Stimulated activated effector memory CD8-positive, alpha-beta T cell treated with anti-CD3 and anti-CD28 coated beads, Interleukin-12 subunit alpha, Interleukin-12 subunit beta, amount 100 ng/mL, for 72 hours (primary cell): ENCODE measurements at regions not wholly inside any gene's neighbourhood (a gene's known extent, or its start where the extent isn't known, plus 50 kb on each side); places are given as distances from the start of the nearest gene placed in this dataset.
"Not testable (repeated sequence)": the region's sequence is repeated elsewhere in the genome, so short reads cannot be mapped to it uniquely, and the experiment has no call there.

ENCODE experiments used
- ATAC-seq: fragments of 150-1000 bp; cut with Tn5 transposase; 2 replicates; pipeline ENCODE4 v1.10.0; 2021
- DNase-seq, 2 donors: peaks; one replicate each; pipeline ENCODE4 v3.0.0; 2021 to 2022; ENCODE audit warnings: low spot score in 2 of 2
- H3K27ac Mint-ChIP-seq: one replicate; pipeline ENCODE4 v1.8.0; 2022; ENCODE audit warnings: mild to moderate bottlenecking, mixed read lengths
- H3K36me3 Mint-ChIP-seq: one replicate; pipeline ENCODE4 v1.8.0; 2022; ENCODE audit warnings: mild to moderate bottlenecking, mixed read lengths
- H3K4me1 Mint-ChIP-seq: one replicate; pipeline ENCODE4 v1.8.0; 2022; ENCODE audit warnings: mixed read lengths
- H3K4me3 Mint-ChIP-seq: one replicate; pipeline ENCODE4 v1.8.0; 2022; ENCODE audit warnings: mild to moderate bottlenecking, mixed read lengths
- H3K9me3 Mint-ChIP-seq: one replicate; pipeline ENCODE4 v1.8.0; 2022; ENCODE audit warnings: mixed read lengths

DNA sequence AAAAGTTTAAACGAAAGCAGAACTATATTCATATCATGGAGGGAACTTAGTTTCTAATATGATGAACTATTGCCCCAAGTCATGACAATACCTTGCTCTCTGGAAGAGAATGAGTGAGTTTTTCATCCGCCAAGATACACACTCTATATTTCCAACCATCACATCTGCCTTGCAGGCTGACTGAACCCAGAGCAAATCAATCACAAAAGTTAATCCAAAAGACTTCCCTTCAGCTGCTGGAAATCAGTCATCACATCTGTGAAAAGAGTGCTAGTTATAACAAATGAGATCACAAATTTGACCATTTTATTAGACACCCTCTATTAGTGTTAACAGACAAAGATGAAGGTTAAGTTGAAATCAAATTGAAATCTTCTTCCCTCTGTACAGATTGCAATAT, 261.7 kb upstream of the PRKCQ start:
- ATAC-seq: no peak
- DNase-seq: no peak
- no peaks in the 10 kb centered on the region for H3K36me3 Mint-ChIP-seq
- H3K27ac Mint-ChIP-seq: no peak overlapping the region
- no peaks in the 10 kb centered on the region for H3K9me3 Mint-ChIP-seq
- peaks cover 17% of the 10 kb centered on the region for H3K4me1 Mint-ChIP-seq
- no peak overlapping the region for H3K4me3 Mint-ChIP-seq

DNA sequence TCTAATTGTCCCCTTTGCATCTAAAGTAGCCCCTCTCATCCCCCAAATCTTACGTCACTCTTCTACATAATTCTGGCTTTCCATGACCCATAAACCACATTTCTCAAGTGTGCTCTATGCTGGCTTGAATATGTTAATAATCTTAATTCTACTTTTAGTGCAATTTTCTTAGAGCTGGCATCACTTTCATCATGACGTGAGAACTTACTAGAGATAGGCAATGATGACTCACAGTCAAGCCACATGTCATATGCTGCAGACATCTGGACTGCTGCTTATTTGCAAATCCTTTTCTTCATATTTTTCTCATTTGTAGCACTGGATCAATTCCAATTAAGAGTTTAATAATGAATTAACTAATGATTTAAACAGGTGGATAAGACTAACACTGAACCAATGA, 260.7 kb upstream of the PRKCQ start:
- DNase-seq (no peak), ATAC-seq (peak; percentile 78)
- Mint-ChIP-seq H3K27ac (no peak overlapping the region), H3K4me1 (peaks cover 17% of the 10 kb centered on the region), H3K4me3 (no peak overlapping the region), H3K36me3 (no peaks in the 10 kb centered on the region), H3K9me3 (no peaks in the 10 kb centered on the region)

DNA sequence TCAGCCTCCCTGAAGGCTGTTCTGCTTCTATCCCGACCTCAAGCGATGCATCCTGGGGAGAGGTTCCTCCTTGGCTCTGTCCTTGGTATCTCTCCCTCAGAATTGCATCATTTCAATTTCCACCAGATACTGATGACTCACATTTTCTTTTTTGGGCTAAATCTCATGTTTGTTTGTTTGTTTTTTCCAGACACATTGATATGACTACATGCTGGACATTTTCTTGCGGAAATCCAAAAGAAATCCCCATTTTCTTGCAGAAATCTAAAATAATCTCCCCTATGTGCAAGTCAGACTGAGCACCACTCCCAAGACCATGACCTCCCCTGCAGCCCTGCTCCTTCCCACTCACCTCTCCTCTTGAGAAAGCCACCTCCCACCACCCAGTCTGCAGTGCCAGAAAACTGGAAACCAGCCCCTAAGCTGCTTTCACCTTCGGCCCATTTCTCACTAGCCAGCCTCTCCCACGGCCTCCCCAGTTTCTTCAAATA, 260.2 kb upstream of the PRKCQ start:
- DNase-seq (no peak), ATAC-seq (no peak)
- H3K27ac Mint-ChIP-seq: no peak overlapping the region

DNA sequence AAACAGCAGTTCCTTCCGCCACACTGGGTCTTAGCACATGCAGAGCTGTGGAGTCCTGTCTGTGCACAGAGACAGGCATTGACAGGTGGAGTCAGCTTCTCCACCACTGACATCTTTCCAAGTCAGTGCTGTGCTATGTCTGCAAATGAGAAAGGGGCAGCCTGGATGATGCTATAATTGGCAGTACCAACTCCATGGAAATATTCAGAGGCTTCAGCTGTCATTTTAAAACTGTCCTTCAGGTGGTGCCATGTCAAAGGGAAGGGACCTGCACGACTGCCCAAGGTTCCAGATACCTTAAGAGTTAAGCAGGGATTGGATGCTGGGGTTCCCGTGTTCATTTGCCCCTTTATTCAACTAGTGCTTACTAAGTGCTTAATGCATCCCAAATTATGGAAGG, 258.0 kb upstream of the PRKCQ start:
- Mint-ChIP-seq H3K4me1 (peaks cover 11% of the 10 kb centered on the region), H3K4me3 (no peak overlapping the region), H3K9me3 (no peaks in the 10 kb centered on the region), H3K36me3 (no peaks in the 10 kb centered on the region), H3K27ac (no peak overlapping the region)
- ATAC-seq: peak; percentile 57
- no peak for DNase-seq

More for the DNA sequence above, 260.2 kb upstream of the PRKCQ start:
- H3K4me1 Mint-ChIP-seq: peaks cover 17% of the 10 kb centered on the region
- no peaks in the 10 kb centered on the region for H3K9me3 Mint-ChIP-seq
- no peak overlapping the region for H3K4me3 Mint-ChIP-seq
- no peaks in the 10 kb centered on the region for H3K36me3 Mint-ChIP-seq

DNA sequence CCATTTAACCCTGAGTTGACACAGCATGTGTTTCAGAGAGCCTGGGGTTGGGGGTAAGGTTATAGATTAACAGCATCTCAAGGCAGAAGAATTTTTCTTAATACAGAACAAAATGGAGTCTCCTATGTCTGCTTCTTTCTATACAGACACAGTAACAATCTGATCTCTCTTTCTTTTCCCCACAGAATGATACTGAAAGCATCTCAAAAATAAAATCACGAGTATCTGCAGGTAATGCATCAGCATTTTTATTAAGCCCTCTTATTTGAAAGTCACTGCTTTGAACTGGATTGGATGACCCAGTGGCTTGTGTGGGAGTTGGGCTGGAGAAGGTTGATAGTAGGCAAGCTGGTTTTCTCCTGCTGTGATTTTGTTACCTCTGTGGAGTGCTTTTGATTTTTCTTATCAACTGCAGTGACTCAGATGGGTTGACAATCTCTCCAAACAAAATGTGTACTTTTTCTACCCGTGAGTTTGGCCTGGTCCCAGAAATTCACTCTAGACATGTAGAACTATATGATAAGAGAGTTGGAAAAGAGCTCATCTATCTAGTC, 253.5 kb upstream of the PRKCQ start:
- H3K9me3 Mint-ChIP-seq: no peaks in the 10 kb centered on the region
- no peak for ATAC-seq
- no peaks in the 10 kb centered on the region for H3K4me1 Mint-ChIP-seq
- no peak overlapping the region for H3K27ac Mint-ChIP-seq
- H3K36me3 Mint-ChIP-seq: no peaks in the 10 kb centered on the region
- H3K4me3 Mint-ChIP-seq: no peak overlapping the region
- DNase-seq: no peak

DNA sequence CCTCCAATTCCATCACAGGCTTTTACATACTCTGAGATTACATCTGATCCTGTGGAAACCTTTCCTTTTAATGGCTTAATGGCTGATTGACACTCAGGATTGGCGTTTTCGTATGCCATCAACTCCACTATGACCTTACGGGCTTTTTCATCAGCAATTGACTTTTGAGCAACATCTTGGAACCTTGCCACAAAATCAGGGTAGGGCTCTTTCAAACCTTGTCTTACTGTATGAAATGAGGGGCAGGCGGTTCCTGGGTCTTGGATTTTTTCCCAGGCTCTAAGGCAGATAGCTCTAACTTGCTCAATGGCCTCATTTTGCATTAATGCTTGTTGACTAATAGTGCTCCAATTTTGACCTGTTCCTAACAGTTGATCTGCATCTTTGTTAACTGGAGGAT, 250.9 kb upstream of the PRKCQ start:
- H3K27ac Mint-ChIP-seq, H3K36me3 Mint-ChIP-seq, ATAC-seq, H3K9me3 Mint-ChIP-seq, H3K4me3 Mint-ChIP-seq, DNase-seq, H3K4me1 Mint-ChIP-seq: not testable (repeated sequence)

DNA sequence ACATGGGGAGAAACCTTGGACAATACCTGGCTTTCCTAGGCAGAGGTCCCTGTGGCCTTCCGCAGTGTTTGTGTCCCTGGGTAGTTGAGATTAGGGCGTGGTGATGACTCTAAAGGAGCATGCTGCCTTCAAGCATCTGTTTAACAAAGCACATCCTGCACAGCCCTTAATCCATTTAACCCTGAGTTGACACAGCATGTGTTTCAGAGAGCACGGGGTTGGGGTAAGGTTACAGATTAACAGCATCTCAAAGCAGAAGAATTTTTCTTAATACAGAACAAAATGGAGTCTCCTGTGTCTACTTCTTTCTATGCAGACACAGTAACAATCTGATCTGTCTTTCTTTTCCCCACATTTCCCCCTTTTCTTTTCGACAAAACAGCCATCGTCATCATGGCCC, 244.7 kb upstream of the PRKCQ start:
- H3K4me3 Mint-ChIP-seq, ATAC-seq: not testable (repeated sequence)

DNA sequence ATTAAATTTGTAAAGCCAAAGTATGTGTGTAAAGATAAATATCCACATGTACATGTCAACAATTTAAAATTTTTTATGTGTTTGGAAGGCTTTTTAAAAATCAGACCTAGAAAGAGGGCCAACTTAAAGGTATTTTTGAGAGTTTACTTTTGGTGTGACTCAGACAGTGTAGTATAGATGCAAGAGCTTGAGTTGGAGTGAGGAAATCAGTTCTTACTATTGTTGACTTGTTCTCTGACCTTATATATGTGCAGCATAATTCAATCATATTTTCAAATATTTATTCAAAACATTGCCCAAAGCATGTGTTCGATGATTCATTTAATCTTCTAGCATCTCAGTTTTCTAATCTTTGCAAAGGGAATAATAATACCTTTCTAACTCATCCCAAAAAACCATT, 243.7 kb upstream of the PRKCQ start:
- no peaks in the 10 kb centered on the region for H3K36me3 Mint-ChIP-seq
- ATAC-seq: no peak
- no peak overlapping the region for H3K4me3 Mint-ChIP-seq
- DNase-seq: no peak
- H3K4me1 Mint-ChIP-seq: no peaks in the 10 kb centered on the region
- H3K27ac Mint-ChIP-seq: no peak overlapping the region
- H3K9me3 Mint-ChIP-seq: no peaks in the 10 kb centered on the region

More for the DNA sequence above, 244.7 kb upstream of the PRKCQ start:
- H3K36me3 Mint-ChIP-seq, DNase-seq, H3K4me1 Mint-ChIP-seq, H3K27ac Mint-ChIP-seq, H3K9me3 Mint-ChIP-seq: not testable (repeated sequence)

DNA sequence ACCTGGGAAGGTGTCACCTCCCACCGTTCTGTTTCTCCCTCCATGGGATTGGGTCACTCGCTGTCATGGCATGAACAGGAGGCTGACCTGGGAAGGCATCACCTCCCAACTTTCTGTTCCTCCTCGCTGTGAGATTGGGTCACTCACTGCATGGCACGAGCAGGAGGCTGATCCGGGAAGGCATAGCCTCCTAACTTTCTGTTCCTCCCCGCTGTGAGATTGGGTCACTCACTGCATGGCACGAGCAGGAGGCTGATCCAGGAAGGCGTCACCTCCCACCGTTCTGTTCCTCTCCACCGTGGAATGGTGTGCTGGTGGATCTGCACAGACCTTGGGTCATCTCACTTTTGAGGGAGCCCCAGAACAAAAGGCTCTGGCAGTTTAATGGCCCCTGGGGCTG, 239.2 kb upstream of the PRKCQ start:
- Mint-ChIP-seq H3K9me3 (no peaks in the 10 kb centered on the region), H3K36me3 (no peaks in the 10 kb centered on the region), H3K4me3 (no peak overlapping the region), H3K4me1 (no peaks in the 10 kb centered on the region), H3K27ac (no peak overlapping the region)
- no peak for DNase-seq
- ATAC-seq: no peak

DNA sequence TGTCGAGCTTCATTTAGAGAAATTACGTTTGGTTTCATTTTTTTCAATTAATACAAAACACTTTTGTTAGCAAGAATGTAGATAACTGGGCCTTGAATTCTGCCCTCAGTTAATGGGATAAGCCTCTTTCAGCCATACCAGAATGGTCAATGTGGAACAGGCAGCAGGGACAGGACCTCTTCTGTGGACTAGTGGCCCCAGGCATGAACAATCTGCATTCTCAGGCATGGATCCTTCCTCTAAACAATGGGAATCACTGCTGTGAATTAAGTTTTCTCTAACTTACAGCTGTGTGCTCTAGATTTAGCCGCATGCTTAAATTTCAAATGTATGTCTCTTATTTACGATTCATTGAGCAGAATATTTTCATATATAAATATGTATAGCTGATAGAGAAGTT, 237.7 kb upstream of the PRKCQ start:
- no peak overlapping the region for H3K27ac Mint-ChIP-seq
- H3K36me3 Mint-ChIP-seq: no peaks in the 10 kb centered on the region
- DNase-seq (no peak), ATAC-seq (no peak)
- no peak overlapping the region for H3K4me3 Mint-ChIP-seq
- no peaks in the 10 kb centered on the region for H3K4me1 Mint-ChIP-seq
- no peaks in the 10 kb centered on the region for H3K9me3 Mint-ChIP-seq

DNA sequence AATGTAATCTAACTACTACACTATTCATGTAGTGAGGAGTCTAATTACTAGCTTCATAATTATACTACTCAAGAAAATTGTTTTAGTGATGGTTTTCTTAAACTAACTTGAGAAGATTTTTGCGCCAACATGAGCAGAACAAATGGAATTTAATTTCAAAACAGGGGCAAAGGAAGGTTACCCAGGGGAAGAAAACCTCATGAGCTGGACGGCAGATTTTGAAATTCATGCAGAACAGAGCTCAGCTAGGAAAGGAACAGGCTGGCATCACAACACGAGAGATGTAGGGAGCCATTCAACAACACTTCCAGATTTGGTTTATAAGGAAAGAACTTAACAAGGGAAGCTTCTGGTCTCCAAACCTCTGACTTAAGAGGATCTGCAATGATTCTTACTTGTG, 235.3 kb upstream of the PRKCQ start:
- H3K27ac Mint-ChIP-seq: no peak overlapping the region

DNA sequence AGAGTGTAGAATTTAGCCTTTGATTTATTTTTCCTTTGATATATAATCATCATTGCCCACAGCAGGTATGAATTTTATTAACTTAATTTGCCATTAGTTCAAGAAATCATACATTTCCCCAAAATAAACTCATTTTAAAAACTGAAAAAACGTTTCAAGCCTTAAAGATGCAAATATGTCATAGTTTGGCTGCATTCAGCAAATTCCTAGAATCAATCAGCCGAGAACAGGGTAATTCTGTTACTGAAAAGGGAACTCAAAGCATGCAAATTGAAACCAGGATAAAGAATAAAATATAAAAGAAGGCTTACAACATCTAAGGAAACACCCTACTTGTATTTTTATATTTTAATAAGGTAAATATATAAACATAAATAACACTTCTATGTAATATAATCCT, 233.8 kb upstream of the PRKCQ start:
- no peak for ATAC-seq
- H3K9me3 Mint-ChIP-seq: peaks cover under 1% of the 10 kb centered on the region
- DNase-seq: no peak
- no peak overlapping the region for H3K27ac Mint-ChIP-seq
- no peaks in the 10 kb centered on the region for H3K4me1 Mint-ChIP-seq
- H3K36me3 Mint-ChIP-seq: no peaks in the 10 kb centered on the region
- H3K4me3 Mint-ChIP-seq: no peak overlapping the region

More for the DNA sequence above, 235.3 kb upstream of the PRKCQ start:
- no peaks in the 10 kb centered on the region for H3K4me1 Mint-ChIP-seq
- DNase-seq (no peak), ATAC-seq (no peak)
- no peaks in the 10 kb centered on the region for H3K36me3 Mint-ChIP-seq
- no peak overlapping the region for H3K4me3 Mint-ChIP-seq
- H3K9me3 Mint-ChIP-seq: no peaks in the 10 kb centered on the region

DNA sequence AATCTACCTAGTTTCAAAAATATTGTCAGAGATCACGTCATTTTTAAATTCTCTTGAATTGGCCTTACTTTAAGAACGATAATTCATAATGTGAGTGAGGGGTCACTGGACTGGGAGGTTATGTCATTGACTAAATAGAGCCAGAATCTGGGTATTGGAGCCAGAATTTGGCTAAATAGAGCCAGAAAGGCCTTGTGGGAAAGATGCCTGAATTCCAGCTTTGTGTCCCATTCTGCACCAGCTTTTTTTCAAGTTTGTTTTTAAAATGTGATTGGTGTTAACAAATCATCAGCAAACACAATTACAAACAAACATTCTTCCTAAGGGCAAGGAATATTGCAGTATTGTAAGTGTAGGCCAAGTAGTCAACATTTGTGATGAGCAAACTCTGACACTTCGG, 233.2 kb upstream of the PRKCQ start:
- DNase-seq (no peak), ATAC-seq (no peak)
- Mint-ChIP-seq H3K4me3 (no peak overlapping the region), H3K4me1 (no peaks in the 10 kb centered on the region), H3K36me3 (no peaks in the 10 kb centered on the region), H3K27ac (no peak overlapping the region), H3K9me3 (peaks cover 3% of the 10 kb centered on the region)

DNA sequence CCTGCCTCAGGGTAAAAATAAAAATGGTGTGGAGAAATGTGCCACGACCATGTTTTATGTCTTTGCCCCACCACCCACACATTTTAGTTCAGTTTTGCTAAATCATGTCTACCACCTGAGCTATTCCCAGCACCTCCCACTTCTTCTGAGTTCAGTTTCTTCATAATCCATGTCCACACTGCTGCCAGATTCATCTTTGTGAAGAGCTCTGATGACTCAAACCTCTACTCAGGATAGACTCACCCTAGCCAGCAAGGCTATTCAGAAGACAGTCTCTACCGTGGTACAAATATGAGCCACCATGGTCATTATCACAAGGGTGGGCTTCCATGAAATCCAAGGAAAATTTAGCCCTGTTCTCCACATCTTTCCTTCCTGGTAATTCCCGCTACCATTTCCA, 231.1 kb upstream of the PRKCQ start:
- Mint-ChIP-seq H3K27ac (no peak overlapping the region), H3K36me3 (no peaks in the 10 kb centered on the region), H3K4me3 (no peak overlapping the region), H3K9me3 (peaks cover 3% of the 10 kb centered on the region), H3K4me1 (no peaks in the 10 kb centered on the region)
- ATAC-seq: no peak
- DNase-seq: no peak

DNA sequence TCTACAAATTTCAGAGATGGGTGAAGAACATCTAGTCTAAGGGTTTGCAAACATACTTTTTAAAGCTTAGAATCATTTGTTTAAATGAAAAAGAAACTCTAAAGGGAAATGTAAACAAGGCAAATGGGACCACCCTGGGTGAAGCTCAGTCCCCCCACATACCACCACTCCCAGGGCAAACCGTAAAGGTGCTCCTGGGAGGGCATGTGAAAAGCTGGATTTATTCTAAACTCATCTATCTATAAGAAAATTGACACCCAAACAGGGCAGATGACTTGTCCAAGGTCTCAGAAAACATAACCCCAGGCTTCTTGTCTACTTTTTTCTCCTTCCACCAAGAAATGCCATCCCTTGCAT, 223.3 kb upstream of the PRKCQ start:
- no peaks in the 10 kb centered on the region for H3K9me3 Mint-ChIP-seq
- H3K27ac Mint-ChIP-seq: no peak overlapping the region
- no peaks in the 10 kb centered on the region for H3K36me3 Mint-ChIP-seq
- no peaks in the 10 kb centered on the region for H3K4me1 Mint-ChIP-seq
- H3K4me3 Mint-ChIP-seq: no peak overlapping the region
- no peak for DNase-seq
- ATAC-seq: no peak

DNA sequence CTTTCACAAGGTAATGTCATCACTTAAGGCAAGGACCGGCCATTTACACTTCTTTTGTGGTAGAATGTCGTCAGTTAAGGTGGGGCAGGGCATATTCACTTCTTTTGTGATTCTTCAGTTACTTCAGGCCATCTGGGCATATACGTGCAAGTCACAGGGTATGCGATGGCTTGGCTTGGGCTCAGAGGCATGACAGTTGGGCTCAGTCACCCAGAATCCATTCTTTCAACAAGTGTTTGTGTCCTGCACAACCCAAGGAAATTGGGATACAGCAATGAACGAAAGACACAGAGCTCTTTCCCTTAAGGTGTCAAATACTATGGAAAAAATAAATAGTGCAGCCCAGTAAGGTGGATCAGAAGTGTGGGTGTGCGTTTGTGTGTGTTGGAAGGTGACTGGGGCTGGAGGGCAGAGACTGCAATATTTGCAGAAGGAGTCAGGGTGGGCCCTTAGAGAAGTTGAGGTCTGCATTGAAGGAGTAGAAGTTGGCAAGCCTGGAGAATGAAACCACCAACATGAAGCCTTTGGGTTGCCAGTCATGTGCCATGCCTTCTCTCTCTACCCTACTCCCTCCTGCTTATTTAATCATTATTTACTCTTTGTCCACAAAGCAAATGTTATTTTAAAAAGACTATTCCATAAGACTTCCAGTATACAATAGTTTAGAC, 222.8 kb upstream of the PRKCQ start:
- Mint-ChIP-seq H3K9me3 (no peaks in the 10 kb centered on the region), H3K36me3 (no peaks in the 10 kb centered on the region), H3K4me3 (no peak overlapping the region), H3K27ac (no peak overlapping the region), H3K4me1 (no peaks in the 10 kb centered on the region)
- ATAC-seq (no peak), DNase-seq (no peak)
